RPMI8226 (cell line): ENCODE measurements at regions not wholly inside any gene's neighbourhood (a gene's known extent, or its start where the extent isn't known, plus 50 kb on each side); places are given as distances from the start of the nearest gene placed in this dataset.
"Not testable (repeated sequence)": the region's sequence is repeated elsewhere in the genome, so short reads cannot be mapped to it uniquely, and the experiment has no call there.

ENCODE experiments used
- DNase-seq: peaks from one replicate; pipeline ENCODE4 v3.0.0-alpha.2; 2015

- DNase-seq = peak; percentile 16
Measured at GRCh38 chr2:11877764-11878163, 131.3 kb downstream of the LPIN1 start.

GRCh38 chr2:11885253-11885652, 138.8 kb downstream of the LPIN1 start:
- not testable (repeated sequence) for DNase-seq

GRCh38 chr2:11886899-11887298, 140.5 kb downstream of the LPIN1 start:
- not testable (repeated sequence) for DNase-seq

GRCh38 chr2:11889101-11889850, 142.8 kb downstream of the LPIN1 start:
- DNase-seq = no peak

GRCh38 chr2:11889854-11890253, 143.4 kb downstream of the LPIN1 start:
- DNase-seq = no peak

- DNase-seq = no peak
Measured at GRCh38 chr2:11891028-11891427, 144.6 kb downstream of the LPIN1 start.

- DNase-seq = no peak
Measured at GRCh38 chr2:11891671-11892440, 145.4 kb downstream of the LPIN1 start.

GRCh38 chr2:11896386-11896785, 150.0 kb downstream of the LPIN1 start:
- DNase-seq = no peak

- no peak for DNase-seq
Measured at GRCh38 chr2:11898576-11898975, 152.1 kb downstream of the LPIN1 start.

GRCh38 chr2:11899264-11899818, 152.9 kb downstream of the LPIN1 start:
- DNase-seq = no peak

GRCh38 chr2:11900891-11901290, 154.5 kb downstream of the LPIN1 start:
- not testable (repeated sequence) for DNase-seq

GRCh38 chr2:11901351-11902069, 155.1 kb downstream of the LPIN1 start:
- DNase-seq = no peak

- no peak for DNase-seq
Measured at GRCh38 chr2:11903085-11903606, 156.7 kb downstream of the LPIN1 start.

GRCh38 chr2:11904029-11904428, 157.6 kb downstream of the LPIN1 start:
- DNase-seq = peak; percentile 13

GRCh38 chr2:11904941-11905340, 158.5 kb downstream of the LPIN1 start:
- no peak for DNase-seq

- DNase-seq = no peak
Measured at GRCh38 chr2:11907190-11907589, 160.8 kb downstream of the LPIN1 start.

- no peak for DNase-seq
Measured at GRCh38 chr2:11910971-11911370, 164.5 kb downstream of the LPIN1 start.

- no peak for DNase-seq
Measured at GRCh38 chr2:11912980-11913379, 166.5 kb downstream of the LPIN1 start.

GRCh38 chr2:11914455-11914854, 168.0 kb downstream of the LPIN1 start:
- no peak for DNase-seq

- DNase-seq = no peak
Measured at GRCh38 chr2:11915650-11916049, 169.2 kb downstream of the LPIN1 start.

GRCh38 chr2:11919953-11920352, 173.5 kb downstream of the LPIN1 start:
- DNase-seq = no peak

- no peak for DNase-seq
Measured at GRCh38 chr2:11920993-11921583, 174.7 kb downstream of the LPIN1 start.

- DNase-seq = no peak
Measured at GRCh38 chr2:11922294-11922693, 175.9 kb downstream of the LPIN1 start.
